Activated B cell treated with CpG ODN at 0.5 μM for 24 hours (primary cell): ENCODE measurements at regions not wholly inside any gene's neighbourhood (a gene's known extent, or its start where the extent isn't known, plus 50 kb on each side); places are given as distances from the start of the nearest gene placed in this dataset.

ENCODE experiments used
- ATAC-seq: fragments of 200-7000 bp; cut with Tn5 transposase; one replicate; pipeline ENCODE4 v1.10.0; 2021; ENCODE audit warnings: low read depth, mild to moderate bottlenecking, moderate library complexity
- CTCF ChIA-PET: fragments of 350-600 bp; sonication (Branson Sonifier 250); formaldehyde crosslinking; loops from one replicate; lab custom pipeline; 2021; ENCODE audit warnings: antibody characterized with exemption; lab: Charles Lee
- POLR2A ChIA-PET: fragments of 350-600 bp; sonication (Branson Sonifier 250); formaldehyde crosslinking; loops from one replicate; lab custom pipeline; 2021; ENCODE audit warnings: antibody characterized with exemption; lab: Charles Lee
- DNase-seq: peaks from one replicate; pipeline ENCODE4 v3.0.0; 2022
- H3K27ac Mint-ChIP-seq: one replicate; pipeline ENCODE4 v1.8.0; 2020; ENCODE audit warnings: mixed read lengths
- H3K27me3 Mint-ChIP-seq: one replicate; pipeline ENCODE4 v1.8.0; 2021; ENCODE audit warnings: mixed read lengths
- H3K36me3 Mint-ChIP-seq: one replicate; pipeline ENCODE4 v1.8.0; 2021; ENCODE audit warnings: low read depth, mixed read lengths
- H3K4me1 Mint-ChIP-seq: one replicate; pipeline ENCODE4 v1.8.0; 2021; ENCODE audit warnings: mixed read lengths
- H3K4me3 Mint-ChIP-seq: one replicate; pipeline ENCODE4 v1.8.0; 2020; ENCODE audit warnings: mild to moderate bottlenecking, mixed read lengths
- H3K9me3 Mint-ChIP-seq: one replicate; pipeline ENCODE4 v1.8.0; 2020; ENCODE audit warnings: mixed read lengths
- intact Hi-C: fragments of 100-400 bp; cut with micrococcal nuclease; formaldehyde crosslinking; loops from one replicate; pipeline ENCODE4 v1.15.1; 2024
- TF ChIP-seq, protein P1 (sequence below): fragments of 200-600 bp; IDR thresholded peaks from one replicate; pipeline ENCODE4 v1.8.0; 2022; ENCODE audit warnings: antibody characterized with exemption, mild to moderate bottlenecking

DNA sequence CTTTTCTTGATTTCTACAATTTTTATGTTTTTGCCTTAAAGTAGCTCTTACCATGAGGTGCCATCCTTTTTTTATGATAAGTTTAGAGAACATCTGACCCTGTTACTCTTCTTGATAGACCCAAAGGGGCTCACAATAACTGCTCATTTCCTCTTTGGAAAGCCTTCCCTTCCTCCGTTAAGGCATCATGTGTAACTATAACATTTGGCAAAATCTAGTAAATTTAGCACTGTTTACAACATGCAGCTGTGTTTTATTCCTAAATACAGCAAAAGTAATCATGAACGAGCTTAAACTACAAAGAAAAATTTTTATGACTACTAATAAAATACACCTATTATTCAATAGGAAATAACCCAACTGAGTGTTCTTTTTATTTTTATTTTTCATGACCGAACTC, 705.1 kb downstream of the MAT2B start:
- no peaks in the 10 kb centered on the region for H3K27me3 Mint-ChIP-seq

DNA sequence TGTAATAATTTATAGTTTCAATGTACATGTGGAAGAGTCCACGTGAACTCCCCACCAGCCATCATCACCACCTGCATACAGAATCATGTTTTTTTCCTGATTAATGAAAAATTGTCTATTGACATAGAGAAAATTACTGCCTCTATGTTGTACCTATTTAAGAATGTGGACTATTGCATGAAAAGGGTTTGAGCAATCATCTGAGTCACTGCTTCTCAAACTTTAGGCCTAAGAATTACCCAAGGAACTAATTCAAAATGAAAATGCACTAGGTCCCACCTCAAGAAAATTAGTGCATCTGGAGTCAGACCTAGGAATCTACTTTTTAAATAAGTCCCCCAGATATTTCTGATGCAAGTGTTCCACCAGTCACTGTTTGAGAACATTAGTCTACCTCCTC, 709.3 kb downstream of the MAT2B start:
- Mint-ChIP-seq H3K9me3 (no peaks in the 10 kb centered on the region), H3K27ac (no peak overlapping the region), H3K4me1 (no peaks in the 10 kb centered on the region), H3K4me3 (no peak overlapping the region), H3K27me3 (no peaks in the 10 kb centered on the region), H3K36me3 (no peaks in the 10 kb centered on the region)
- intact Hi-C loops: no loop called here
- ChIA-PET CTCF (no interaction called here), POLR2A (no interaction called here)
- DNase-seq: no peak
- ATAC-seq: no peak
- TF ChIP-seq, protein P1, sequence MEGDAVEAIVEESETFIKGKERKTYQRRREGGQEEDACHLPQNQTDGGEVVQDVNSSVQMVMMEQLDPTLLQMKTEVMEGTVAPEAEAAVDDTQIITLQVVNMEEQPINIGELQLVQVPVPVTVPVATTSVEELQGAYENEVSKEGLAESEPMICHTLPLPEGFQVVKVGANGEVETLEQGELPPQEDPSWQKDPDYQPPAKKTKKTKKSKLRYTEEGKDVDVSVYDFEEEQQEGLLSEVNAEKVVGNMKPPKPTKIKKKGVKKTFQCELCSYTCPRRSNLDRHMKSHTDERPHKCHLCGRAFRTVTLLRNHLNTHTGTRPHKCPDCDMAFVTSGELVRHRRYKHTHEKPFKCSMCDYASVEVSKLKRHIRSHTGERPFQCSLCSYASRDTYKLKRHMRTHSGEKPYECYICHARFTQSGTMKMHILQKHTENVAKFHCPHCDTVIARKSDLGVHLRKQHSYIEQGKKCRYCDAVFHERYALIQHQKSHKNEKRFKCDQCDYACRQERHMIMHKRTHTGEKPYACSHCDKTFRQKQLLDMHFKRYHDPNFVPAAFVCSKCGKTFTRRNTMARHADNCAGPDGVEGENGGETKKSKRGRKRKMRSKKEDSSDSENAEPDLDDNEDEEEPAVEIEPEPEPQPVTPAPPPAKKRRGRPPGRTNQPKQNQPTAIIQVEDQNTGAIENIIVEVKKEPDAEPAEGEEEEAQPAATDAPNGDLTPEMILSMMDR: no peak

More for the DNA sequence above, 705.1 kb downstream of the MAT2B start:
- ChIA-PET POLR2A (no interaction called here), CTCF (no interaction called here)
- Mint-ChIP-seq H3K4me1 (no peaks in the 10 kb centered on the region), H3K36me3 (no peaks in the 10 kb centered on the region), H3K9me3 (no peaks in the 10 kb centered on the region), H3K27ac (no peak overlapping the region), H3K4me3 (no peak overlapping the region)
- no peak for DNase-seq
- ATAC-seq: no peak
- TF ChIP-seq, protein P1: no peak
- intact Hi-C loops: no loop called here

DNA sequence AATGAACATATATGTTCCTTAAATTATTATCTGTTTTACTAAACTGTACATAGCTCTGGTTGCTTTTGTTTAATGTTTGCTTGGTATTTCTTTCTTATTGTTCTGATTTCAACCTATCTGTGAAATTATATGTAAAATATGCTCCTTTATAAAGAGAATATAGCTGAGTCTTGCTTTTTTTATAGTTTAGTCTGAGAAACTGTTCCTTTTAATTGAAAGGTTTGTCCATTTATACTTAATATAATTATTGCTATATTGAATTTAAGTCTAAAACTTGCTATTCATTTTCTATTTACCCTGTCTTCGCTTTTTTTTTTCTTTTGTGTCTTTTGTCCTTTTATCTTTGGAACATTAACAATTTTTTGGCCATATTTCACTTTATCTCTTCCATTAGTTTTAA, 712.0 kb downstream of the MAT2B start:
- ATAC-seq (no peak), DNase-seq (no peak)
- intact Hi-C loops: no loop called here
- Mint-ChIP-seq H3K9me3 (no peaks in the 10 kb centered on the region), H3K27me3 (no peaks in the 10 kb centered on the region), H3K4me3 (no peak overlapping the region), H3K4me1 (no peaks in the 10 kb centered on the region), H3K27ac (no peak overlapping the region), H3K36me3 (no peaks in the 10 kb centered on the region)
- ChIA-PET CTCF (no interaction called here), POLR2A (no interaction called here)
- TF ChIP-seq, protein P1: no peak

DNA sequence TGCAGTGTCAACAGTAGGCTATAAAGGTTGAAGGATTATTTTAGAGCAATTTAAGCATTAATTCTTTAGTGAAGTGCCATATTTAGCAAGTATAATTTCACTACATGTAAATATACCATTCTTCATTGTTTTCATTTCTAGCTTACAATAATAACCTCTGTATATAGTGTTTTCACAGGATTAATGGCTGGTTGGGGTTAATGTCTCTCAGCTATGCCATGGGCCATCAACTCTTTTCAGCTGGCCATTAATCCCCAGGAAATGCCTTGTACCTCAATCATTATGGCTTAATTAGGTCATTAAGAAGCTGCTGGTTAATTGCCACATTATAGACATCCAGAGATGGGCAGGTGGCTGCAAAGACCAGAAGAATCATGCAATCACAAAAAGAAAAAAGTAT, 715.1 kb downstream of the MAT2B start:
- H3K4me1 Mint-ChIP-seq: no peaks in the 10 kb centered on the region
- H3K27ac Mint-ChIP-seq: no peak overlapping the region
- CTCF ChIA-PET: interaction anchor here (1.0 kb wide), 1 partner anchor 17 kb away, joined by 3 read pairs; no protein-coding TSS in a partner anchor

DNA sequence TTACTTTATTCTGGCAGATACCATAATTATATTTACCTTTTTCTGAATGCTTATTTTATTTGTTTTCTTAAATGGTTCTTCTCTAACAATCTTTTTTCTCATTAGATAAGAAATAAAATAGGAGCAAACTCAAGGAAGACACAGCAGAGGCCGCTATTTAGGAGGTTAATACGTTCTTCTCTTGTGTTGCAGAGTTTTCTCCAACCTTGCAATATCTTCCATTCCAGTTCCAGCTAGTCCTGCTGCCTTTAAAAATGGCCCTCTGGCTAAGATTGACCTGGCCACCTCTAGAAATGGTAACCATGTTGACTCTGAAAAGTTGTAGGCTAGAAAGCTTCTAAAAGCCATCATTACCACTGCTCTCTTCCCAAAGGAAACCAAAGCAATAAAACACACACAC, 718.8 kb downstream of the MAT2B start:
- H3K9me3 Mint-ChIP-seq: peaks cover 5% of the 10 kb centered on the region
- H3K4me1 Mint-ChIP-seq: no peaks in the 10 kb centered on the region
- no peaks in the 10 kb centered on the region for H3K36me3 Mint-ChIP-seq
- POLR2A ChIA-PET: no interaction called here
- no peaks in the 10 kb centered on the region for H3K27me3 Mint-ChIP-seq
- ATAC-seq: no peak
- CTCF ChIA-PET: no interaction called here
- DNase-seq: no peak
- H3K27ac Mint-ChIP-seq: no peak overlapping the region
- TF ChIP-seq, protein P1: no peak
- intact Hi-C loops: no loop called here
- H3K4me3 Mint-ChIP-seq: no peak overlapping the region

More for the DNA sequence above, 715.1 kb downstream of the MAT2B start:
- H3K9me3 Mint-ChIP-seq: no peaks in the 10 kb centered on the region
- intact Hi-C loops: no loop called here
- H3K27me3 Mint-ChIP-seq: no peaks in the 10 kb centered on the region
- POLR2A ChIA-PET: no interaction called here
- H3K4me3 Mint-ChIP-seq: no peak overlapping the region
- H3K36me3 Mint-ChIP-seq: no peaks in the 10 kb centered on the region
- TF ChIP-seq, protein P1: no peak
- ATAC-seq (no peak), DNase-seq (no peak)
